Thyroid gland (tissue), 4 donors: ENCODE measurements at regions not wholly inside any gene's neighbourhood (a gene's known extent, or its start where the extent isn't known, plus 50 kb on each side); places are given as distances from the start of the nearest gene placed in this dataset.

ENCODE experiments used
- DNase-seq, 2 donors: peaks; one replicate each; pipeline ENCODE4 v3.0.0-alpha.2; 2019
- H3K27ac ChIP-seq, 3 donors: fragments of 200-600 bp; sonication (generic); 1 replicate in 2 of 3; 2 replicates in 1 of 3; pipeline ENCODE4 v1.5.1; 2016 to 2019; ENCODE audit warnings: mild to moderate bottlenecking in 1 of 3, moderate library complexity in 1 of 3
- H3K27me3 ChIP-seq: fragments of 200-600 bp; sonication (generic); one replicate; pipeline ENCODE4 v1.5.1; 2019
- H3K36me3 ChIP-seq, 2 donors: fragments of 200-600 bp; sonication (generic); one replicate each; pipeline ENCODE4 v1.5.1; 2016 to 2019
- H3K4me1 ChIP-seq, 2 donors: fragments of 200-600 bp; sonication (generic); one replicate each; pipeline ENCODE4 v1.5.1; 2017 to 2019
- H3K4me3 ChIP-seq, 3 donors: fragments of 200-600 bp; sonication (generic); replicated peaks in 1 of 3; 1 replicate in 2 of 3; 2 replicates in 1 of 3; pipeline ENCODE4 v1.5.1; 2016; ENCODE audit warnings: mild to moderate bottlenecking in 1 of 3
- H3K9me3 ChIP-seq: fragments of 200-600 bp; sonication (generic); one replicate; pipeline ENCODE4 v1.5.1; 2017
- CTCF ChIP-seq, 6 experiments: fragments of 200-600 bp in 3 of 6; fragments of 450-650 bp in 3 of 6; sonication (generic) in 3 of 6; IDR thresholded peaks; one replicate each; pipeline ENCODE4 v1.5.1; 2016 to 2019; ENCODE audit warnings: antibody characterized with exemption in 6 of 6, mild to moderate bottlenecking in 2 of 6, inconsistent platforms in 1 of 6, moderate library complexity in 1 of 6
- POLR2A ChIP-seq, 2 donors: fragments of 450-650 bp; IDR thresholded peaks; one replicate each; pipeline ENCODE4 v1.6.1; 2017; ENCODE audit warnings: antibody characterized with exemption in 2 of 2, mild to moderate bottlenecking in 2 of 2, moderate library complexity in 1 of 2
- WGBS, 2 donors: methylation state at CpG; one replicate each; pipeline ENCODE4 v1.1.5; 2017; 5-methylcytosine and 5-hydroxymethylcytosine counted together
- intact Hi-C: fragments of 100-400 bp; cut with DNase I; formaldehyde crosslinking; loops from one replicate; pipeline ENCODE4 v1.15.1; 2023

- no peaks in the 10 kb centered on the region for H3K4me1 ChIP-seq
- no peak overlapping the region for H3K27ac ChIP-seq
- no peaks in the 10 kb centered on the region for H3K9me3 ChIP-seq
- 84 to 88% methylated on average over 1 of the region's 1 CpG for WGBS, 2 donors
- H3K4me3 ChIP-seq = no peak overlapping the region
- TF ChIP-seq CTCF (IDR thresholded peaks at IDR 0.05) (no peak), POLR2A (IDR thresholded peaks at IDR 0.05) (no peak)
- intact Hi-C loops = no loop called here
- no peak for DNase-seq
- no peaks in the 10 kb centered on the region for H3K27me3 ChIP-seq
- no peaks in the 10 kb centered on the region for H3K36me3 ChIP-seq
Measured at GRCh38 chr4:22216278-22216677, 267.7 kb upstream of the KCNIP4 start.

GRCh38 chr4:22215084-22215483, 266.5 kb upstream of the KCNIP4 start:
- Histone ChIP-seq H3K36me3 (no peaks in the 10 kb centered on the region), H3K4me3 (no peak overlapping the region), H3K4me1 (no peaks in the 10 kb centered on the region), H3K27ac (no peak overlapping the region), H3K27me3 (no peaks in the 10 kb centered on the region), H3K9me3 (no peaks in the 10 kb centered on the region)
- WGBS, 2 donors = 63 to 73% methylated on average over 1 of the region's 1 CpG
- TF ChIP-seq POLR2A (IDR thresholded peaks at IDR 0.05) = no peak
- no peak for TF ChIP-seq CTCF (IDR thresholded peaks at IDR 0.05)
- intact Hi-C loops = no loop called here
- DNase-seq = no peak

- H3K4me1 ChIP-seq = no peaks in the 10 kb centered on the region
- no peak for DNase-seq
- no peak overlapping the region for H3K4me3 ChIP-seq
- H3K27ac ChIP-seq = no peak overlapping the region
- intact Hi-C loops = no loop called here
- TF ChIP-seq CTCF (IDR thresholded peaks at IDR 0.05) (no peak), POLR2A (IDR thresholded peaks at IDR 0.05) (no peak)
- no peaks in the 10 kb centered on the region for H3K9me3 ChIP-seq
- no peaks in the 10 kb centered on the region for H3K36me3 ChIP-seq
- H3K27me3 ChIP-seq = no peaks in the 10 kb centered on the region
- WGBS, 2 donors = 52 to 80% methylated on average over 1 of the region's 1 CpG
Measured at GRCh38 chr4:22203711-22204011, 255.1 kb upstream of the KCNIP4 start.

GRCh38 chr4:22202975-22203710, 254.6 kb upstream of the KCNIP4 start:
- no peaks in the 10 kb centered on the region for H3K9me3 ChIP-seq
- WGBS, 2 donors = 84% methylated on average over 6 of the region's 6 CpGs
- H3K27ac ChIP-seq = no peak overlapping the region
- no peaks in the 10 kb centered on the region for H3K4me1 ChIP-seq
- no peak for DNase-seq
- H3K4me3 ChIP-seq = no peak overlapping the region
- intact Hi-C loops = no loop called here
- TF ChIP-seq POLR2A (IDR thresholded peaks at IDR 0.05) = no peak
- no peak for TF ChIP-seq CTCF (IDR thresholded peaks at IDR 0.05)
- no peaks in the 10 kb centered on the region for H3K36me3 ChIP-seq
- H3K27me3 ChIP-seq = no peaks in the 10 kb centered on the region

- no peak for DNase-seq
- H3K9me3 ChIP-seq = no peaks in the 10 kb centered on the region
- intact Hi-C loops = no loop called here
- no peaks in the 10 kb centered on the region for H3K4me1 ChIP-seq
- TF ChIP-seq CTCF (IDR thresholded peaks at IDR 0.05) (no peak), POLR2A (IDR thresholded peaks at IDR 0.05) (no peak)
- no peaks in the 10 kb centered on the region for H3K36me3 ChIP-seq
- no peak overlapping the region for H3K27ac ChIP-seq
- no peak overlapping the region for H3K4me3 ChIP-seq
- 78 to 80% methylated on average over 4 of the region's 4 CpGs for WGBS, 2 donors
- no peaks in the 10 kb centered on the region for H3K27me3 ChIP-seq
Measured at GRCh38 chr4:22202246-22202974, 253.8 kb upstream of the KCNIP4 start.
